Hematopoietic multipotent progenitor cell treated with erythropoietin and hydrocortisone succinate and interleukin-3 and kit ligand, for 17 days (in vitro differentiated cells): ENCODE measurements at regions not wholly inside any gene's neighbourhood (a gene's known extent, or its start where the extent isn't known, plus 50 kb on each side); places are given as distances from the start of the nearest gene placed in this dataset.
"Not testable (repeated sequence)": the region's sequence is repeated elsewhere in the genome, so short reads cannot be mapped to it uniquely, and the experiment has no call there.

Source experiments
- DNase-seq: peaks from one replicate; pipeline ENCODE4 v3.0.0-alpha.2; 2015; ENCODE audit warnings: low spot score

DNA sequence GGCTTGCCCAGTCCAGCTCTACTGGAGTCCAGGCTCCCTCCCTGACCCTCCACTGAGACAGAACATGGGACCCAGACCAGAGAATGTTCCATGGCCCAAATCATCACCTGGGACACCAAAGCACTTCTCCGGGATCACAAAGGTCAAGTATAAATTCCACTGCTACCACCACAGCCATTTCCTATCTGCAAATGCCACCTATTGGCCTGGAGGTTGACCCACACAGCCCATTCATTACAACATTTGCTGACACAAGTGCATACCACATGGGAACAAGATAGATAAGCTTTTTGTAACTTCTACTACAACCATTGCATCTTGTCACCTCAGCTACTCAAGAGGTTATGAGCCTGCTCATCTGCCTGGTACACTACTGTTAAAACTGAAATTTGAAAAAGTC, 126.8 kb upstream of the NECTIN3 start:
- DNase-seq: no peak

DNA sequence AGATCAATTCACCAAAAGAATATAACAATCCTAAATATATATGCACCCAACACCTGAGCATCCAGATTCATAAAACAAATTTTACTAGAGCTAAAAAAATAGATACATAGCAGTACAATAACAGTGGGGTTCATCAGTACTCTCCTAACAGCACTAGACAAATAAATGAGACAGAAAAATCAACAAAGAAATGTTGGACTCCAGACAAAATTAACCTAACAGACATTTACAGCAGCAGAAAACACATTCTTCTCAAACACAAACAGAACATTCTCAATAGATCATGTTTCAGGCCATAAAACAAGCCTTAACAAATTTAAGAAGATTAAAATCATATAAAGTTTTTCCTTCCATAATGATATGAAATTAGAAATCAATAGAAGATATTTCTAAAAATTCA, 124.8 kb upstream of the NECTIN3 start:
- DNase-seq: no peak

DNA sequence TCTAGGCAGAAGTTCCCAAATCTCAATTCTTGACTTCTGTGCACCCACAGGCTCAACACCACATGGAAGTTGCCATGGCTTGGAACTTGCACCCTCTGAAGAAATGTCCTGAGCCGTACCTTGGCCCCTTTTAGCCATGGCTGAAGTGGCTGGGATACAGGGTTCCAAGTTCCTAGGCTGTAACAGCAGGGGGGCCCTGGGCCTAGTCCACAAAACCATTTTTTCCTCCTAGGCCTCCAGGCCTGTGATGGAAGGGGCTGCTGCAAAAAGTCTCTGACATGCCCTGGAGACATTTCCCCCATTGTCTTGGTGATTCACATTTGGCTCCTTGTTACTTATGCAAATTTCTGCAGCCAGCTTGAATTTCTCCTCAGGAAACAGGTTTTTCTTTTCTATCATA, 122.4 kb upstream of the NECTIN3 start:
- not testable (repeated sequence) for DNase-seq

DNA sequence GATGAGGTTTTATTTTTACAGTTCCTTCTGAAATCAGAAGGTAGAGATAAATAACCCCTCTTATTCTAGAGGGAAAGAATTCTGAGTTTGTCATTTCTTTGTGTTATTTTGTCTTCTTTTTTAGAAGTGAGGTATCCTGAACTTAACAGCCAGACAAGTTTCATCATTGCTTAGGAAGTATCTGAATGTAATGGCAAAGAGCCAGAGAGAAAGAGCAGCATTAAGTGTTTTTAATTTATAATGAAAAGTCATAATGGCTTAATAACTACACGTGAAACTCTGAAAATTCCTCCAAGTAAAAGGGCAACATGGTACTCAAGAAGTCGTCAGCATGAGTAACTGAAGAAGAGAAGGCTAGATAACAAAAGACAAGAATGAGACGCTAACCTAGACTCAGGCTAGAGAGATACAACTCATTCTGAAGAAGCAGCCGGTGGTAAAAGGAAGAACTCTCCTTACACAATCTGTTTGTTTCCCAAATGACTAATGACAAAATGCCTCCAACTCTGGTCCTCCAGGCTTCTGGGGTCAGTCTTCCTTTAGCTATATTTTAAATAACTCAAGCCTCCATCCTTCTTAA, 116.2 kb upstream of the NECTIN3 start:
- no peak for DNase-seq

DNA sequence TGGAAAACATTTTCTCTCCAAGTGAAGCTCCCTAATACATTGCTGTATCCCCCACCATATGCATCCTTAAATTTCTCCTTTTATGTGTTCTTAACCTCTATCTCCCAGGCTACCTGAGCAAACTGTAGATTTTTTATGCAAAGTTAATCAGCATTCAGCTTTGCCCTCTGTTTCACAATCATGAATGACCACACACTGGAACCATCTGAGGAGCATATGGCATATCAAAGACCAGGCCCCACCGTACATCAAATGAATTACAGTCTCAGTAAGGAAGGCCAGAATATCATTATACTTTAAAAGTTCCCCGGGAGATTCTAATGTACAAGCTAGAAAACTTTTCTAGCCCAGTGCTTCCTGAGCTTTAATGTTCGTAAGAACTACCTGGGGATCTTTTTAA, 115.5 kb upstream of the NECTIN3 start:
- no peak for DNase-seq

- no peak for DNase-seq
Observed at GRCh38 chr3:110957247-110958025, 114.2 kb upstream of the NECTIN3 start.

GRCh38 chr3:110958313-110959147, 113.1 kb upstream of the NECTIN3 start:
- no peak for DNase-seq

GRCh38 chr3:110965976-110966375, 105.6 kb upstream of the NECTIN3 start:
- no peak for DNase-seq

DNA sequence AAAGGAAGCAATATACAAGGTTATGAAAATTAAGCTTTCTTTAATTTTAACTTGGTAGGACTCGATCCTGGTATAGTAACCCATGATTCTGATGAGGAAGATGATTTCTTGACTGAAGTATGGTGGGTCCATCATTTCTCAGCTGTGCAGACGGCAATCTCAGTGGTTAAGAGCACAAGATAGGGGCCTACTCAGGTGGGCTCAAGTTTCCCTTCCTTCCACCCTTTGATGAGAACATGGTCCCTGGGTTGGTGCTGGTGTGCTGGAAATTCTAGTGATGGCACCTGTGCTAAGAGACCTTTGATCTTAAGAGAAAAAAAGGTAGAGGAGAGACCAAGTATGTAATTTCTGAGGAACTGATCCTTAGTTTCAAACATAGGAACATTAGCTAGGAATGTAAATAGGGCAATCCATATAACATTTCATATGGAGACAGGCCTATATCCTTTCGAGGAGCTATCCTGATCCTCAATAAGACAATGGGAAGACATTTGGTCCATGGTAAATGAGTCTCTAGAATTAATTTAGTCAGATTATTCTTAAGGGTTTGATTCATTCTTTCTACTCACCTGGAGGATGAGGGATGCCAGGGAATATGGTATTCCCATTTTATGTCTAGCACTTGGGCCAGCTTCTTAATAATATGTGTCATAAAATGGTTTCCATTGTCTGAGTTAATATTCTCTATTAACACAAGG, 104.5 kb upstream of the NECTIN3 start:
- no peak for DNase-seq

GRCh38 chr3:110968076-110968475, 103.5 kb upstream of the NECTIN3 start:
- no peak for DNase-seq

DNA sequence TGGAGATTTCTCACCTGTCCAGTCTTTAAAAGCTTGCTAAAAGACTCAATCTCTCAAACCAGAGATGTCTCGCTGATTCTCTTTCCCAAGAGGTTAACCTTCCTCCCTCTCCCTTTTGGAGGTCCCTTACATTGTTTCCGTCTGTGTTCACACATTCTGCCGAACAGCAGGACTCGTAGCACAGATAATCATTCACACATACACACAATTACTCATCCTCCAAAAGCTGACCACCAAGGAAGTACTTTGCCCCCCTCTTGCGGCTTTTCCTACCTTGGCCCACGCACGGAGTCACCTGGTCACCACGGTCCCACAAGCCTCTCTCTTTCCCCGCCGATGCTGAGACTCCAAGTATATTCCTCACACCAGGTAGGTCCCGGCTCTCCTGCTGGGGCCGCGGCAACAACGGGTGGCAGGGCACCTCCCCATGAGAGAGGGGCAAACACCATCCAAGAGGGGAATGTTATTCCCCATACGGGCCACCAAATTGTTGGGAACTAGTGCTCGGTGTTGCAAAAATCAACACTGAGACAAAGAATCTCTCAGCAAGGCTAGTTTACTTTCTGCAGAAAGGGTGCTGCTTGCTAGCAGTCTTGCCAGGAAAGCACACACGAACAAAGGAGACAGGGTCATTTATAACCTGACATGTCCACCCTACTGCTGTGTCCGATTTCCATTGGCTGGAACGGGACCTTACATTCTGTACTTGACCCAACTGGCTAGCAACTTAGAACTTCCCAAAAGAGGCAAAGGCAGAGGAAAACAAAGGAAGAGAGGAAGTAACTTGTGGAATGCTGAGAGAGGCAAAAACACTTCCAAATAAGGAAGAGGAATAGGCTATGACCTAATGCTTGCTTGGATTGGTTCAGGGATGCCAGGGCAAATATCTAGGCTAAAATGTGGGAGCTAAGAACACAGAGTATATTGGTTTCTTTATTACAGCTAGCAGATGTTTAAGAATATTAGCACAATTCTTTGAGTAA, 102.1 kb upstream of the NECTIN3 start:
- no peak for DNase-seq

GRCh38 chr3:110971010-110971601, 100.5 kb upstream of the NECTIN3 start:
- no peak for DNase-seq

DNA sequence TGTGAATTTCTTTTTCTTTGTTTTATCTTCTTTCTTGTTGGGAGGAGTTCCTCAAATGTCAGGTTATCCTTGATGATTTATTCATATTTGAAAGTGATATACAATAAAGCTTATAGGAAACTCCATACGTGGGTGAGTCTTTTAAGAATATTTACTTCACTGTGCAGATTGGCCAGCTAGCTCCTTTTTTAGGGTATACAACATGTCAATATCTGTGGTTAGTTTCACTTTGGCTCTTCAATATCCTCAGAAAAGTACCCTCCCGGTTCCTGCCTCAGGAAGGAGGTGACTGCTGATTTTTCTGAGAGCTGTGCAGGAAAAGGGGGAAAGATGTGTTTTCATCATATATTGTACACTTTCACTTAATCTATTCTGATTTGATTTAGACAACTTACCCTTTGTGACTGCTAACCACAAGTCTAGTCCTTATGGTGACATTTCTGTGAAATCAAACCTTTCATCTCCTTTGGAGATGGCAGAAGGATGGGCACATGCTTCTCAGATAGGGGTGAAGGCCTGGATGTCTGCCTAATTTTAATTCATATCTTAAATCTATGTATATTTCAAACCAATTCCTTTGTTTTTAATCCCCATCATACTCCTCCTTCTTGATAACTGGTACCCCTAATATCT, 98.2 kb upstream of the NECTIN3 start:
- DNase-seq: no peak

- no peak for DNase-seq
Observed at GRCh38 chr3:110974902-110975301, 96.7 kb upstream of the NECTIN3 start.

DNA sequence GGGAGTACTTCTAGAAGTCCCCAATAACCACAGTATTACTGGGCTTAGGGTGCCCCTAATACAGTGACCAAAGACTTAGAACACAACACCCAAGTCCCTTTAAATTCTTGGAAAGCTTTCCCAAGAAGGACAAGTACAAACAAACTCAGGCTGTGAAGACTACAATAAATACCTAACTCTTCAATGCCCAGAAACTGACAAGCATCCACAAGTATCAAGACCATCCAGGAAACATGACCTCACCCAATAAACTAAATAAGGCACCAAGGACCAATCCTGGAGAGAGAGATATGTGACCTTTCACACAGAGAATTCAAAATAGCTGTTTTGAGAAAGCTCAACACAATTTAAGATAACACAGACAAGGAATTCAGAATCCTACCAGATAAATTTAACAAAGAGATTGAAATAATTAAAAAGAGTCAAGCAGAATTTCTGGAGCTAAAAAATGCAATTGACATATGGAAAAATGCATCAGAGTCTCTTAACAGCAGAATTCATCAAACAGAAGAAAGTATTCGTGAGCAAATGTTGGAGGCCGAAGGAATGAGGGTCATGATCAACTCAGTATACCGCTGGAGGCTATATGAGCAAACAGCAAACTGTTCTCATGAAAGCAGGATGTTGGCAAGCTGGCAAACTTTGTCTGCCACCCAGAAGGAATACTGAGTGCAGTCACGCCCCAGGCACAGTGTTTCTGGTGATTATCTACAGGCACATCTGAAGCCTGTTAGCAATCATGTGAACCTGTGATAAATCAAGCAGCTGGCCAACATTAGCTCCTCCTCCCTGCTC, 87.0 kb upstream of the NECTIN3 start:
- no peak for DNase-seq

DNA sequence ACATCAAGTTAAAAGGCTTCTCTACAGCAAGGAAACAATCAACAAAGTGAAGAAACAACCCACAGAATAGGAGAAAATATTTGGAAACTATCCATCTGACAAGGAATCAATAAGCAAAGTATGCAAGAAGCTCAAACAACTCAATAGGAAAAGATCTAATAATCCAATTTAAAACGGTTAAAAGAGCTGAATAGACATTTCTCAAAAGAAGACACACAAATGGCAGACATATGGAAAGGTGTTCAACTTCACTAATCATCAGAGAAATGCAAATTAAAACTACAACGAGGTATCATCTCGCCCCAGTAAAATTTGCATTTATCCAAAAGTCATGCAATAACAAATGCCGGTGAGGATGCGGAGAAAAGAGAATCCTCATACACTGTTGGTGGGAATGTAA, 82.2 kb upstream of the NECTIN3 start:
- no peak for DNase-seq

DNA sequence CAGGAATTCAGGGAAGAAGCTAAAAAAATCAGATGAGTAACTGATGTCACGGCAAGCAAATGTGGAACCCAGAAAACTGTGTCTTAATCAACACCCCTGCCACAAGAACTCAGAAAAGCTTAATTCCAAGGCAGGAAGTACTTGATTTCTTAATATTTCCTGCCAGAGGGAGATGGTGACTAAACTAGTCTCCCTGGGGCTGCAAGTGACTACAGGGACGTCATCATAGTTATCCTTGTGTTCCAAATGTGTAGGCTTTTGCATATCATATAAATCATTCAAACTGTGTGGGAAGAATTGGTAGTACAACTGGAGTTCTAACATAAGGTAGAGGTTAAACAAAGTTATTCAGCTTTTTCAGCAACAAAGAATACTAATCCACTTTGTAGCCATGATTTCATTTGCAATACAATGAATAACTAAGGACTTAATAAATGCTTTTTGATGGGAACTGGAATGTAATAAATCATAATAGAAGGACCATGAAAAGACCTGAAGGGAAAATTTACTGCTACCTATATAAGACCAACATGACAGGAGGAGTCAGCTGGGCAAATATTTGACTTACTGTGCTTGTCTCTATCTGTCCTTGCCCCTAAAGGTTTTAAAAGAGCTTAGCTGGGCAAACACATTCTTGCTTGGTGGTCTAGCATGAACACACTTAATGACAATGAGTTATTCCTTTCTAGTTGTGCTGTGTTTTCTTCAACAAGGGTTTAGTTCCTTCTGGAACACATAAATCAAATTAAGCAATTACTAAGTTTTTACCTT, 76.0 kb upstream of the NECTIN3 start:
- DNase-seq: no peak

- not testable (repeated sequence) for DNase-seq
Observed at GRCh38 chr3:110998766-110999165, 72.8 kb upstream of the NECTIN3 start.

- DNase-seq: not testable (repeated sequence)
Observed at GRCh38 chr3:111006485-111006884, 65.1 kb upstream of the NECTIN3 start.
